ENCODE measurements at regions not wholly inside any gene's neighbourhood (a gene's known extent, or its start where the extent isn't known, plus 50 kb on each side); places are given as distances from the start of the nearest gene placed in this dataset.

DNA sequence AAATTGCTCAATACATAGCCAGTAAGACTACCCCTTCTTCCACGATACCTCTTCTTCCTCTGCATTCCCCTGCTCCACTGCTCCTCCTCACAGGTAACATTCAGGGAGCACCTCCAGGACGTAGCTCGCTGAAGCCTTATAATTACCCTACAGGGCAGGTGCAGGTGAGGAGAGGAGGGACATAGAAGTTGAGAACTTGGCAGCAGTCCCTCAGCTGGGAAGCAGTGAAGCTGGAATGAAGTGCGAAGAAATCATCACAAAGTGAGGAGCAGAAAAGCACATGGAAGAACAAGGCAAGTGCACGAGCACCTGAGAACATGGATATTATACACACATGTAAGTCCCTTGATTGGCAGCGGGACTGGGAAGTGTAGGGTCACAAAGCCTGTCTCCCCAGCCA, 118.2 kb downstream of the HSD17B3 start:
- no peak for DNase-seq (ENCODE audit: low spot score)

DNA sequence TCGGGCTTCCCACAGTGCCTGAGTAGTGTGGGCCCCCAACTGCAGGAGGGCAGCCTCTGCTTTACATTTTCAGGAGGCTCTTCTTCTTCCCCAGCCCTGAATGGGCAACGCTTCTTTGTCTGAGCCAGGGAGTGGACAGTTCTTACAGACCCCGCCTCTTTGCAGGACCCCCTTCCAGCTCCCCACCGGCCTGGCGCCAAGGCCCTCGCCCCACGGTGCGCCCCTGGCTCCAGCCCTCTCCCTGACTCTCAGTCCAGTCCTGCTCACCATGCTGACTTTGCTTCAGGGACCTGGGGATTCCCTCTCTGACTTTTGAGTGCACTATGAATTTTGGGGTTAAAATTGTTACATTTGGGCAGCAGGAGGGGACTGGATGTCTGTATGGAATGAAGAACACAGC, 123.8 kb downstream of the HSD17B3 start:
- DNase-seq (ENCODE audit: low spot score), result no peak

- DNase-seq (ENCODE audit: low spot score), result no peak
These were observed 124.3 kb downstream of the HSD17B3 start for GRCh38 chr9:96177719-96178028.

DNA sequence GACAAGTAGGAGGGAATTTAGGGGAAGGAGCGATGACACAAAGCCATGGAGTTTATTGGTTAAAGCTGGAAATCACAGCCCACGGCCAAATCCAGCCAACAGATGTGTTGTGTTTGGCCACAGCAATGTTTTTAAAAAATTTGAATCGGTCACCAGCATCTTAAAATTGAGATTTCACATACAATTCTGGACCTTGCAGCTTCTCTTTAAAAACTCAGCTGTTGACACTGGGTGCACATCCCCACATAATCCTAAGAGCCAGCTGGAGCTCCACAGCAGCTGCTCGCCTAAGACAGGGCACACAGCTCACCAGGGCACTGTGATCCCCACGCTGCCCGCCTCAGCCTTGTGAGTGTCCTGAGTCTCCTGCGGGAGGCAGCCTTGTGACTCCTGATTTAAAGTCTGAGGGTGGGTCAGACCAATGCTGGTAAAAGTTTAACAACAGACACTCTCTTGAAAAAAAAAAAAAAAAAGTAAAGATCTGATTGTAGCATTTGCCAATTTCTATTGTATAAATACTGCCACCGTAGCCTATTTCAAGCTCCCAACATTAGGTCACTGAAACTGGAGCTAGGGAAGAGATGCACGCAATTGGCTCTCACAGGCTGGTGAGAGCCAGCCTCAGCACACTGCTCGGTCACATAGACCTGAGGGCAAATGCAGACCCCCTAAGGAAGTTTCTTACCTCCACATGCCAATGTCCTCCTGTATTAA, 124.8 kb downstream of the HSD17B3 start:
- no peak for DNase-seq (ENCODE audit: low spot score)

DNA sequence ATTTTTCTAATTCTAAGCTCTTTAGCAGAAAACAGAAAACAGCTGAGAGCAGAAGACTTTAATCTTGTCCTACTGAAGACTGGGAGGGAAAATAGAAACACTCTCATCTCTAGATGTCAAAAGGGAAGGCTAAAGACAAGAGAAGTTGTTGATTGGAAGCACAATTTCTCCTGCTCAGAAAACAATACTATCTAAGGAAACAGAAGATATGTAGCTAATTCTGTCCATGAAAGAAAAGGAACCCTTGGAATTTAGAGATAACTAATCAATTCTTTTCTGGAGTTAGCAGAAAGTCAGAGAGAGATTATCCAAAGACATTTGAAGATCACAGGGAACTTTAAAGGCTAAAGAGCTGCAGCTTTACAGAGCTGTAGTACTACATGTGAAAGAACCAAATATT, 126.2 kb downstream of the HSD17B3 start:
- DNase-seq (ENCODE audit: low spot score), result no peak

DNA sequence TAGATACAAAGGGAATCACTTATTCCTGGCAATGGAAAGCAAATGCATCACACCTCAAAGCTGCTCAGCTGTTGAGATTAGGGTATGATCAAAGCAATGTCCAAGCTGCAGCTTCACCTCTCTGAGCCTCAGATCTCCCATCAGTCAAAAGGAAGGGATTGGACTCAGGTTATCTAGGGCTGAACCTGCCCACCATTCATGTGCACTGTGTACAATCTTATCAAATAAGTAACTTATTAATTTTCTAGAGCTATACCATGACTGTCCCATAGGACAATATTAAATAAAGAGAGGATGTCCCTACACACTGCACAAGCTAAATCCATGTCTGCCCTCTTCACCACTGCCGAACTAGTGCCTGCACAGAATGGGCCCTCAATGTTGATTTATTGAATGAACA, 127.0 kb downstream of the HSD17B3 start:
- no peak for DNase-seq (ENCODE audit: low spot score)

DNA sequence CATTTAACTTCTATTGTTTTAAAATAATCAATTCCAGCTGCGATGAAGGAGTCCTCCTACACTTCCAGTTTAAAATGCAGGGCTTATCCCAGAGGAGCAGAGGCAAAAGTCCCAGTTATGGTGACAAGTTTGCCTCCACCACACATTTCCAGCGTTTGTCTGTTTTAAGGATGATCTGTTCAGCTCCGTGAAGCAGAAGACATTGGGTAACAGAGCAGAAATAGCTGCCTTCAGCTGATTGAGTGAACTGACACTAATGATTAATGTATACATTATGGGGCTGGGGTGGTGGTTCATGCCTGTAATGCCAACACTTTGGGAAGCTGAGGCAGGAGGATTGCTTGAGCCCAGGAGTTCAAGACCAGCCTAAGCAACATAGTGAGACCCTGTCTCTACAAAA, 127.6 kb downstream of the HSD17B3 start:
- DNase-seq (ENCODE audit: low spot score), result no peak

DNA sequence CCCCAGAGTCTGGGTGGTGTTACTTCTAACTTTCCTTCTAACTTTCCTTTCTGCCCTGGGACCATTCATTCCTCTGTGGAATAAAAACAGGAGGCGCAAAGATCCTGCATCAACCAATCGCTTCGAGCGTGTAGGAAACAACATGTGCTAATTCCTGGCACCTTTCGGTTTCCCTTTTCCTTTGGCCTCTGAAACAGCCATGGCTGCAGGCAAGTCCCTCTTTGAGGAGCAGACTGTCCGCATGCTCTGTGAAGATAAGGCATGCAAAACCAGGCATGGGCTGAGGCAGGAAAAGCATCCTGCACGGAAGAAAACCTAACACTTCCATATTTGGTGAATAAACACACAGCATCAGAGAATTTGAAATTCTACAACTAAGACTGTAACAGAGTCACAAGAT, 128.3 kb downstream of the HSD17B3 start:
- DNase-seq (ENCODE audit: low spot score), result no peak

GRCh38 chr9:96172797-96173196, 129.2 kb downstream of the HSD17B3 start:
- DNase-seq (ENCODE audit: low spot score), result no peak

GRCh38 chr9:96171728-96172127, 130.2 kb downstream of the HSD17B3 start:
- no peak for DNase-seq (ENCODE audit: low spot score)

- DNase-seq (ENCODE audit: low spot score), result no peak
These were observed 132.1 kb downstream of the HSD17B3 start for GRCh38 chr9:96169901-96170300.

GRCh38 chr9:96169484-96169883, 132.5 kb downstream of the HSD17B3 start:
- peak; percentile 16 for DNase-seq (ENCODE audit: low spot score)

DNA sequence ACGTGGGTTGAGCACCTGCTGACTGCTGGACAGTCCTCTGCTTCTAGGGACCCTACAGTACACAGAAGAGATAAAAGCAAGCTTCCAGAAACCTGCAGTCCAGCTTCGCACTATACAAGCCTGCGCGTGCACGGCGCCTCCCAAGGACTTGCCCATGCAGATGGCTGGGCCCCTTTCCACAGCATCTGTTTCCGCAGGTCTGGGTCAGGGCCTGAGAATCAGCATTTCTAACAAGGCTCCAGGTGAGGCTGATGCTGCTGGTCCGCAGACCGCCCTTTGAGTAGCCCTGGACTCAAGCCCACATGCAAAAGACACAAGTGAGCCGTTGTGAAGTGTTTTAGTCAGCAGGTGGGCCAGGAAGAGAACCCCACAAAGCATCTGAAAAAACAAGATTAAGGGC, 133.1 kb downstream of the HSD17B3 start:
- DNase-seq (ENCODE audit: low spot score), result no peak

DNA sequence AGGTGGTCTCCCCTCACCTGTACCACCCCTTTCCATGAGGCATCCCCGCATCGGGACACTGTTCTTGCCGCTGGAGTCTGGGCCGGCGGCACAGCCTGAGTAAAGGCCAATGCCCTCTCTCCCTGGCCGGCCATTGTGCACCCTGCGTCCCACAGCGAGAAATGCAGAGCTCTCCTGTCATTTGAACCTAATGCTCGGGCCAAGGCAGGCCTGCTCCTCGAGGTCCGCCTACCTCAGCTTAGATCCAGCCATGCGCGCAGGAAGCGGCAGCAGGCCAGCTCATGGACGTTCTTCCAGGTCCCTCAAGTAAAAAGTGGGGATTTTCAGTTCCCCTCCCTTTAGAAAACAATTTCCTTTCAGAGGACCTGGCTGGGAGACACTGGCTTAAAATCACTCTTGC, 135.0 kb downstream of the HSD17B3 start:
- DNase-seq (ENCODE audit: low spot score), result no peak

GRCh38 chr9:96164268-96164683, 137.7 kb downstream of the HSD17B3 start:
- no peak for DNase-seq (ENCODE audit: low spot score)

- no peak for DNase-seq (ENCODE audit: low spot score)
These were observed 138.3 kb downstream of the HSD17B3 start for GRCh38 chr9:96163712-96164111.

DNA sequence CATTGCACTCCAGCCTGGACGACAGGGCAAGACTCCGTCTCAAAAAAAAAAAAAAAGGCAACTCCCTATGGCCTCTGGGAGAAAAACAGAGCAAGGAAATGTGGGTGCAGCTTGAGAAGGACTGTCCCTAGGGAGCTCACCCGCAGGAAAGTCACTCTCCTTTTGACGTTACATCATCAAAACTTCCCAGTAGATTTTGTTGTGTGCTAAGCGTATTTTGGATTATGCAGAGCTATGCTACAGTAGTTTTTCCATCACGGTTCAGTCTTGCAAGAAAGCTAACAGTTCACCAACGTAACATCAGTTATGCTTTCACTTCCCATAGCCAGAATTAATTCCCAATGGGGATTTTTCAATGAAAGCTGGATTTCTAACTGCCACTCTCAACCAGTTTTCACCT, 138.8 kb downstream of the HSD17B3 start:
- no peak for DNase-seq (ENCODE audit: low spot score)

DNA sequence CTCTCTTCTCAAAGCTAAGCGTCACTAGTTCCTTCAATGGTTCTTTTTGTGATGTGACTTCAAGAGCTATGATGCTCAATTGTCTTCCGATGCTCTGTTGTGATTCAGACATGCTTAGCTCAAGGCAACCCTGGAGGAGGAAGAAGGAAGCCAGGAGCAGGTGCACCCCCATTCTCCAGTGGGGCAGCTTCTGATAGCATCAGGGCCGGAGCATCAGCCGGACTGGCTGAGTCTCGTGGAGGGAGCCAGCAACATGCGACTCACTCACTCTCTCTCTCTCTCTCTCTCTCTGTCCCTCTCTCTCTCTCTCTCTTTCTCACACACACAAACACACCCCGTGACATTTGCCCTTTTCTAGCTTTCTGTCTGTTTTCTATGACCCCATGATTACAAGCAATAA, 140.2 kb downstream of the HSD17B3 start:
- no peak for DNase-seq (ENCODE audit: low spot score)

- DNase-seq (ENCODE audit: low spot score), result no peak
These were observed 141.1 kb downstream of the HSD17B3 start for GRCh38 chr9:96160866-96161265.

GRCh38 chr9:96160168-96160567, 141.8 kb downstream of the HSD17B3 start:
- DNase-seq (ENCODE audit: low spot score), result no peak

DNA sequence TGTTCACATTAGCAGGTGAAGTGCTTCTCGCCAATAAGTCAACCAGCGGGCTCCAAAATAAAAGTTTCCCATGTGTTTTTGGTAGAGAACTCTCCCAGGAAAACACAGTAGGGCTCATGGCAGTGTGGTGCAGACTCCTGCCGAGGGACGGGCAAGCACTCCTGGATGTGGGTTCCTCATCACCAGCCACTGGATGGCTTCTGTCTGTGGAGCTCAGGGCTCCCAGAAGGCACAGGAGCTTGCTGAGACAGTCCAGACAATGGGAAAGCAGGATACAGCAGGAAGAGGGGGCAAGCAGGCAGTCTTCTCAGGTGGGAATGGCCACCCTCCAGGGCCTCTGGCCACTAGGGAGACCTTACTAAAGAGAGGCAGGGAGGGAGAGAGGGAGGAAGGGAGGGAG, 142.4 kb downstream of the HSD17B3 start:
- DNase-seq (ENCODE audit: low spot score), result no peak

DNA sequence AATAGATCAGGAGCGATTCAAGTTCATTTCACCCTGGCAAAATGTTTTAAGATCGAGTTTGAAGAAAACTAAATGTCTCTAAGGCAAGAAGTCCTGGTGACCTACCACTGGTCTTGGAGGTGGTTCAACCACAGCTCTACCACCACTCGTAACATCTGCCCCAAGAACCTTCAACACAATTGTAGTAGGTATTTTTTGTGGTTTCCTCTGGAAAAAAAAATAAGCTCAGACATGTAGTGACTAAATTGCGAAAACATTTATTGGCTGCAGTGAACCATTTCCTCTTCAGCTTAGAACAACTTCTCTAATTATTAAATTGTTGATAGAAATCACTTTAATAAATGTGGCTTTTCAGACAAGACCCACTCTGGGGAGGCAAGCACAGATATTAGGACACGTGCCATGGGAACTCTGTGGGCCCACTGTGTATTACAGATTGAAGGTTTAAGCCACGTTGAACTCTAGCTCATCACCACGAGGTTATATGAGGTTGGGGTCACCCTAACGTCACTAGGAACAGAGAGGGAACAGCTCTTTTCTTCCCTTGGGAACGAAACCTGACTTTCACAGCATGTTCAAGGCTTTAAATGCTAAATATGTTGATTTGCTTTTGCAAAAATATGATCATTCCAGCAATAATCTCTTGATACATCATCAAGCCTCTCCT, 142.9 kb downstream of the HSD17B3 start:
- no peak for DNase-seq (ENCODE audit: low spot score)

GRCh38 chr9:96158147-96158546, 143.8 kb downstream of the HSD17B3 start:
- no peak for DNase-seq (ENCODE audit: low spot score)

DNA sequence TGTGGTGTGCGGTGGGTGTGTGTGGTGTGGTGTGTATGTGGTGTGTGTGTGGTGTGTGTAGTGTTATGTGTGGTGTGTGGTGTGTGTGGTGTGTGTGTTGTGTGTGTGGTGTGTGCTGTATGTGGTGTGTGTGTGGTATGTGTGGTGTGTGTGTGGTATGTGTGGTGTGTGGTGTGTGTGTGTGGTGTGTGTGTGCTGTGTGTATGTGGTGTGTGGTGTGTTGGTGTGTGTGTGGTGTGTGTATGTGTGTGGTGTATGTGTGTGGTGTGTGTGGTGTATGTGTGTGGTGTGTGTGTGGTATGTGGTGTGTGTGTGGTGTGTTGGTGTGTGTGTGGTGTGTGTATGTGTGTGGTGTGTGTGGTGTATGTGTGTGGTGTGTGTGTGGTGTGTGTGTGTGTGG, 144.3 kb downstream of the HSD17B3 start:
- no peak for DNase-seq (ENCODE audit: low spot score)

Data from GM03348 (cell line).